ENCODE measurements at regions not wholly inside any gene's neighbourhood (a gene's known extent, or its start where the extent isn't known, plus 50 kb on each side); places are given as distances from the start of the nearest gene placed in this dataset.

DNA sequence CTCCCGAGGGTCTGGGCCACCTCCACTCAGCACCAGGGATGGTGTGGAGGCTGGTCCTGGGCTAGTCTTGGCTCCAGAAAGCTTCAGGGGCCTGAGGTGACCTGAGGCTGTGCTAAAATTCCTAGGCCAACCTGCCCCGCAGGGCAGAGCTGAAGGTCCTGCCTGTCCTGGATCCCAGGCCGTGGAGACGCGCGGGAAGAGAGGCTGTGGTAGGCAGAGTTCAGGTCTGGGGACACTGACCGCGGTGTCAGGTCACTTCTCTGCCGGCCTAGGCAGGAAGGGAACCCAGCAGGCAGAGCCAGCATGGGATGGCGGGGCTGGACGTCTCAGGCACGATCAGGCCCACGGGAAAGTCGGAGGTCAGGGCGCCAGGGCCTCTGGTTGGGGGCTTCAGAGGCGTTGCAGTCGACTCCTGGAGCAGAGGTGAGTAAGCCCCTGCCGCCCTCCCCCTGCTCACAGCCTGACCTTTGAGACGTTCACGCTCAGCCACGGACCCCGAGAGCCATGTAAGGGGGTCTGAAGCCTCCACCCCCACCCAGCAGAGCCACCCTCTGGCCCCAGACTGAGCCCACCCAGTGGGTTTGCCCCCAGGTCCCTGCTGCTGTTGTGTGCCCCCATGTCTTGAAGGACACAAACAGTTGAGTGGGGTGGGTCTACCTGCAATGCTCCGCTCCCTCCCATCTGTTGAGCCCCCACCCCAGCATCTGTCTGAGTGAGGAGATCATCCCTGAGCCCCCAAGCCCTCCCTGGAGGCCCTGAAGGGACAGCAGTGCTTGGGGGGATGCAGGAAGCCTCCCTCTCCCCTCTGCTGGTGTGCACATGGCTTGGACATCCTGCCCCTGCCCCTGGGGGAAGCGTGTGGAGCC lies 142.7 kb downstream of the KIF26A start:
- H3K4me3 ChIP-seq (ENCODE audit: low read depth, low read length) = no peak overlapping the region
- no peak for DNase-seq (ENCODE audit: low read depth)
- TF ChIP-seq, protein P1, sequence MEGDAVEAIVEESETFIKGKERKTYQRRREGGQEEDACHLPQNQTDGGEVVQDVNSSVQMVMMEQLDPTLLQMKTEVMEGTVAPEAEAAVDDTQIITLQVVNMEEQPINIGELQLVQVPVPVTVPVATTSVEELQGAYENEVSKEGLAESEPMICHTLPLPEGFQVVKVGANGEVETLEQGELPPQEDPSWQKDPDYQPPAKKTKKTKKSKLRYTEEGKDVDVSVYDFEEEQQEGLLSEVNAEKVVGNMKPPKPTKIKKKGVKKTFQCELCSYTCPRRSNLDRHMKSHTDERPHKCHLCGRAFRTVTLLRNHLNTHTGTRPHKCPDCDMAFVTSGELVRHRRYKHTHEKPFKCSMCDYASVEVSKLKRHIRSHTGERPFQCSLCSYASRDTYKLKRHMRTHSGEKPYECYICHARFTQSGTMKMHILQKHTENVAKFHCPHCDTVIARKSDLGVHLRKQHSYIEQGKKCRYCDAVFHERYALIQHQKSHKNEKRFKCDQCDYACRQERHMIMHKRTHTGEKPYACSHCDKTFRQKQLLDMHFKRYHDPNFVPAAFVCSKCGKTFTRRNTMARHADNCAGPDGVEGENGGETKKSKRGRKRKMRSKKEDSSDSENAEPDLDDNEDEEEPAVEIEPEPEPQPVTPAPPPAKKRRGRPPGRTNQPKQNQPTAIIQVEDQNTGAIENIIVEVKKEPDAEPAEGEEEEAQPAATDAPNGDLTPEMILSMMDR (conservative IDR thresholded peaks at IDR 0.05; ENCODE audit: low read depth, low read length) = no peak

DNA sequence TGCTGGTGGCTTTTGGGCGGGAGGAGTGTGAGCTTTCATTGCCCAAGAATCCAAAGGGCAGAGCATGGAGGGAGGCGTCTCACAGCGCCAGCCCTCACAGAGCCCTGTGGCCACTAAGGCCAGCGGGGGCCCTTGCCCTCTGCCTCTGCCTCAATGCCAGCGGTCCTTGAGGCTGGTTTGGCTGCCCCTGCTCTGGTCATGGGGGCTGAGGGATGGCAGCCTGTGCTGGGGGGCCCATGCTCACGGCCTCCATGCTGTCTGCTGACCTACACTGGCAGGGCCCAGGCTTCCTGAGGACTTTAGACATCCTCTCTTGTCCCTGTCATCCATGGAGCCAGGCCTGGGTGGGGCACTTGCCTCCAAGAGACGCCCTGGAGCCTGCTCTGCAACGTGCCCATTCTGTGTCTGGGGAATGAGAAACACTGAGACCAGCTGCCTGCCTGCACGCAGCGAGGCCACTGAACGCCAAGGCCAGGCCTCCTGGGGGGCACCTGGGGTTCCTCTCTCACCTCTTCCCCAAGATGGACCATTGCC lies 143.4 kb downstream of the KIF26A start:
- no peak for DNase-seq (ENCODE audit: low read depth)
- H3K4me3 ChIP-seq (ENCODE audit: low read depth, low read length) = no peak overlapping the region
- TF ChIP-seq, protein P1 (conservative IDR thresholded peaks at IDR 0.05; ENCODE audit: low read depth, low read length) = no peak

DNA sequence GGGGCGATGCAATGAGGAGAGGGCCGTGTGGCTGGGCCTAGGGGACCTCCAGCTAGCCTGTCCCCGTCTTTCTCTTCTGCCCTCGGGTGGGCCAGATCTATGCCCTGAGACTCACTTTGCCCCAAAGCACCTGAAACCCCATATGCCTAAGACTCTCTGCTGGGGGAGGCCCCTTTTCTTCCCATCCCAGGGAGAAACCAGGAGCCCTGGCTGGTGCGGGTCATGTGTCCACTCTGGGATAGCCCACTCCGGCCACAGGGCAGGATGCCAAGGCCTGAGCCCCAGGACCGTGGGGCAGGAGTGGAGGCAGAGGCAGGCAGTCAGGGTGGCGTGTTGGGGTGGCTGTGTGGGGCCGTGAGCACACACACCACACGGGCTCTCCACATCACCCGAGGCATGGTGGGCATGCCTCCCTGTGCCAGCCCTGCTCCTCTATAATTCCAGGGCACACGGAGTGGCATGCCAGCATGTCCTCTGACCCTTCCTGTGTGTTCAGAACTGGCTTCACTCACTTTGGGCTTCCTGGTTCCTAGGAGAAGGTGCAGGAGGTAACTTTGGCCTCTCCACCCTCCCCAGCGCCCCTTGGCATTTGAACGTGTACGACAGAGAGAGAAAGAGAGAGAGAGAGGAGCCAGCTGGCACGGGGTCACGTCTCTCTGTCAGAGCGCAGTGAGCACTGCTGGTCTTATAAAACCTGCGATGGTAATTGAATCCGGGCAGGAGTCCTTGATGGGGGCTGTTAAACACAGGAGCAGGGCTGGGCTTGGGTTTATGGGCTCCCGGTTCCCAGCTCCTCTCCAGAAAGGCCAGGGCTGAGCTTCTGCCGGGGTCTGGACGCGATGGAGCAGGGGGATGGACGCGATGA lies 144.2 kb downstream of the KIF26A start:
- TF ChIP-seq, protein P1 (conservative IDR thresholded peaks at IDR 0.05; ENCODE audit: low read depth, low read length) = no peak
- H3K4me3 ChIP-seq (ENCODE audit: low read depth, low read length) = no peak overlapping the region
- no peak for DNase-seq (ENCODE audit: low read depth)

- H3K4me3 ChIP-seq (ENCODE audit: low read depth, low read length) = no peak overlapping the region
- no peak for DNase-seq (ENCODE audit: low read depth)
- TF ChIP-seq, protein P1 (conservative IDR thresholded peaks at IDR 0.05; ENCODE audit: low read depth, low read length) = no peak
These were observed 145.1 kb downstream of the KIF26A start for GRCh38 chr14:104283197-104284106.

- TF ChIP-seq, protein P1 (conservative IDR thresholded peaks at IDR 0.05; ENCODE audit: low read depth, low read length) = no peak
- no peak for DNase-seq (ENCODE audit: low read depth)
- no peak overlapping the region for H3K4me3 ChIP-seq (ENCODE audit: low read depth, low read length)
These were observed 145.8 kb downstream of the KIF26A start for GRCh38 chr14:104284107-104284592.
